ENCODE measurements at regions not wholly inside any gene's neighbourhood (a gene's known extent, or its start where the extent isn't known, plus 50 kb on each side); places are given as distances from the start of the nearest gene placed in this dataset.
"Not testable (repeated sequence)": the region's sequence is repeated elsewhere in the genome, so short reads cannot be mapped to it uniquely, and the experiment has no call there.

DNA sequence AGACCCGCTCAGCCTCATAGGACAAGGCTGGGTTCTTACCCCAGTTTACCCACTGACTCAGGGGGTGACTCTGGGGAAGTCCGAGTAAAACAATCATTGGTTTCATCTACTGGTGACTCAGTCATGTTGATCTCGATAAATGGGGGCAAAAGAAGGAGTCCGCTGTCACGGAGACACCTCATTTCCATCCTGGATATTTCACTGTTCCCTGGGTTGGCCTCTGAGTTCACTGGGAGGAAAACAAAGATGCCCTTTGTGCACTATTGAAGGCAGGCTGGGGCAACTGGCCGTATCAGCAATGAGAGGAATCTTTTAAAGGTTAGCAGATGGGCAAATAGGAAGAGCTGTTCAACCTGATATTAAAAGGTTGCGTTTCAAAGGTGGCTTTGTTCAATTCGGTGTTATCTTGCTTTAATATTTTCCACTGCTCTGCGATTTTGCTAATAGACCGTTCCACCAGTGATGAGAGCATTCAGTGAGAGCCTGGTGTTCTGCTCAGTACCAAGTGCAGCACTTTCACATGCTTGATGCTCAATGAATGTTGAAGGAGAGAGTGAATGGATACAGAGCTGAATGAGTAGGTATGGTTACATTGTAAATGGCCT, 110.2 kb upstream of the EGFLAM start:
- DNase-seq (ENCODE audit: low spot score): peak; percentile 88

- no peak for DNase-seq (ENCODE audit: low spot score)
Observed at GRCh38 chr5:38143384-38143783, 115.0 kb upstream of the EGFLAM start.

DNA sequence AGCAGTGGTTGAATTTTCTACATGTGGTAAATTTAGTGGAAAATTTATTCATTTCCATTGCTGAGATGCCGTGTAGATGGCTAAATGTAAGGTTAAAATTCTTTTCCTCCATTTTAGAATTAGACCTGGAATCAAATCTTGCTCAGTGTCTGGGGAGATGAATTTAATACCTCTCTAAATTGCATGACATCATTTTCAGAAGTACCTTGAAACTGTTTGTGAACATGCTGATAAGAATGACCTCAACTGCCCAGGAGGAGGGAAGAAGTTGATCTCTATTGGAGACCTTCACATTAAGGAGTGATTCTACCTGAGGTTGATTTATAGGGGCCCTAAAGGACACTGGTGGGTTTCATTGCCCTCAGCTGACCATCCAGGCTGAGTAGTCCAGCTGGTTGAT, 116.7 kb upstream of the EGFLAM start:
- no peak for DNase-seq (ENCODE audit: low spot score)

DNA sequence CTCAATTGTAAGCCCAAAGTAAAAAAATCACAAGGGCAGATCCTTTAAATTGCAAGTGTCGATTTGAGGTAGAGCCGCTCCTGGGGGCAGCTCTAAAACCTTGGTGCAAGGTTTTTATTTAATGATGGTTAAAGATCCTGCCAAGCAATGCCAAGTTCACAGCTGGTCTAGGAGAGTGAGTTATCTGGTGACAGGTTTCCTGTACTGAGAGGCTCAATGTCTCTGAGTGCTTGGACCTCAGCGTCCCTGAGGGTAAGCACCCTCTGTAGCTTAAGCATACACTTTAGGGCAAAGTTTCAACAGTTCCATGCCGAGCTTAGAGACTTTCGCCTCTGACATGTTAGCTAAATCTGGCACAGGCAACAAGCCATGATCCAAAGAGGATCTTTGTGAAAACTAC, 119.8 kb upstream of the EGFLAM start:
- no peak for DNase-seq (ENCODE audit: low spot score)

DNA sequence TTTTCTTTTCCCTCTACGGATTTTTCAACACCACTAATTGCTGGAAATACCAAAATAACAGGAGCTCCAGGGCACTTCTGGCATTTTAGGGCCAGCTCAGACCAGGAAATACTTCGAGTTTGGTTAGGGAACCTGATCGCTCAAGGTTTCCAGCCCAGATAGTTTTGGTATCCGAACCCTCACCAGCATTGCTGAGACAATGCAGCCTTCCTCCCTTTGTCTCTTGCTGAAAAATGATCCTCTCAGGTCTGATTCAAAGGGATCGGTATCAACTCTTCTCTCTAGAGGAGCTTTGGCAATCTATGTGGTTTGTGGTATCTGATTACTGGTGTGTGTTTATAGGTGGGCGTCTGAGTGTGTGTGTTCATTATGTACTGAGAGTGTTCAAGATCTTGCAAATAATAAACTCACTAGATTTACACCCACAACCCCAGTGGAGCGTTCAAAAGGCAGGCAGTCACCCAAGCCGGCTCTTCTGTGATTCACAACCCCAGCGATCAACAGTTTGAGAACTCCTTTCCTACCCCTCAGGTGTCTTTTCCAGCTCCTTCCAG, 122.8 kb upstream of the EGFLAM start:
- DNase-seq (ENCODE audit: low spot score): no peak

DNA sequence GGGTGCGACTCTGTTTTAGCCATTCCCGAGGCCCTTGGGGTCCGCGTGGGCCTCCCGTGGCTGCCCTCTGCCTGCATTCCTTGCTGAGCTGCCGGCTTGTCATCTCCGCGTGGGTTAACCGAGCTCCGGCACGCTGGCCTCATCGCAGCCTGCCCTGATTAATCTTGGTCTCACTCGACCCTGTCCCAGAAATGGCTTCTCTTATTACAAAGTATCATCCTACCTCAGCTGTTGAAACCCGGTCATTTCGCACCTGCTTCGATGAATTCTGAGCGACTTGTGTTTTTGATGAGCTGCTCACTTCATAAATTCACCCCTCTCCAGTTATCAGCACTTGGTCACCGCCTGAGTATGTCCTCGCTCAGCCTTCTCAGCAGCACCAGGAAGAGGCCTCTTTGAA, 123.5 kb upstream of the EGFLAM start:
- DNase-seq (ENCODE audit: low spot score): no peak

GRCh38 chr5:38134294-38134693, 124.1 kb upstream of the EGFLAM start:
- not testable (repeated sequence) for DNase-seq (ENCODE audit: low spot score)

GRCh38 chr5:38131686-38132085, 126.7 kb upstream of the EGFLAM start:
- DNase-seq (ENCODE audit: low spot score): no peak

- no peak for DNase-seq (ENCODE audit: low spot score)
Observed at GRCh38 chr5:38124321-38124720, 134.0 kb upstream of the EGFLAM start.

DNA sequence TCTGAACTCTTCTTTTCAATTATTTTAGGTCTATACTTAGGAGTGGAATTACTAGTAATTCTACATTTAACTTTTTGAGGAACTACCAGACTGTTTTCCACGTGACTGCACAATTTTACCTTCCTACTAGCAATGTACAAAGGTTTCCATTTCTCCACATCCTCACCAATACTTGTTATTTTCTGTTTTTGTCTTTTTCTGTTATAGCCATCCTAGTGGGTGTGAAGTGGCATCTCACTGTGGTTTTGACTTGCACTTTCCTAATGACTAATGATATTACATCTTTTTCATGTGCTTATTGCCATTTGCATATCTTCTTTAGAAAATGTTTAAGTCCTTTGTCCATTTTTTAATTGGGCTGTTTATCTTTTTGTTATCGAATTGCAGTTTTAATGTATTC, 136.9 kb upstream of the EGFLAM start:
- no peak for DNase-seq (ENCODE audit: low spot score)

GRCh38 chr5:38119836-38120235, 138.5 kb upstream of the EGFLAM start:
- peak; percentile 11 for DNase-seq (ENCODE audit: low spot score)

DNA sequence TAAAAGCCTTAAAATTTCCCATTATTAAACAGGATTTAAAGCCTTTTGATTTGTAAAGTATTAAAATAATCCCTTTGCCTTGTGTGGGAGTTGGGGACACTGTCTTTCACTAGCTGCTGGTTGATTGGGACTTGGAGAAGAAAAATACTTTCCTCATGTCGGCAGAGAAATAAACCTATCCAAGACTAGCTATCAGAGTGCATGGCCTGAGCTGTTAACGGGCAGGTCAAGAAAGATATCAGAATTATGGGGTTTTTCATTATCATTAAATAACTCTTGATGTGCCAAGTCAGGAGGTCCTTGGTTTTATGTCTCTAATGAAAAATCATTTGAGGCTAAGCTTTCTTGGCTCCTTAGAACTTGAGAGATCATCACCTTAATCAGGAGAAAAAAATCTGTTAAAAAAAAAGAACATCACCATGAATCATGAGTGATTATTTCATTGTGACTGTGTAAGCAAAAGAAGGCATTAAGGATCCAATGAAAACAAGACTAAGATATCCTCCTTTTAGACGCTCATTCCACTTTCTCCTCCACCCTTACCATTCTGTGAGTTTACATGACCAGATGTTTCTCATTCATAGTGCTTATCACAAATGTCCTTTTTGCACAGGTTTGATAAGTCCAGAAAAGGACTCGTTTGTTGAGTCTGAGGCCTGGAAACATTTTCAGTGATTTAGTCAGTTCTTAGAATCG, 140.4 kb upstream of the EGFLAM start:
- no peak for DNase-seq (ENCODE audit: low spot score)

DNA sequence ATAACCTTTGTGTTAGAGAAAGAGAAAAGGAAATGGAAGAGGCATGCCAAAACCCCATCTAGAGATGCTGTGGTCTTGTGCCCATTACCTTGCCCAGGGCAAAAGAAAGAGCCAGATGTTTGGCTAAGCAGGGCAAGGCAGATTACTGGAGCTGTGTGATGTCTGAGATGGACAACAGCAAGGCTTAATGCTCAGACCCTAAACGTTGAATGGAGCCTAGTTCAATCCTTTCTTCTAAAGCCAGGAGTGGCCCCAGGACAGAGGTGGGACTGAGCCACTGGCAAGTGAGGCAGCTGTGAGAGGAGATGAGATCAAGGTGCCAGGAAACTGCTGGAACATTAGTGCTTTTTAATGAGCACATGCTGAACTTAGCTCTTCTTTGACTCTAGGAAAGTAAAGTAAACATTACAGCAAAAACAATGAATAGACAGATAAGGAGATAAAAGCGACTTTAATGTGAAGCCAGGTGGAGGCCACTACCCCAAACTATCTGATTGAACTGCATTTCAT, 143.0 kb upstream of the EGFLAM start:
- DNase-seq (ENCODE audit: low spot score): no peak

DNA sequence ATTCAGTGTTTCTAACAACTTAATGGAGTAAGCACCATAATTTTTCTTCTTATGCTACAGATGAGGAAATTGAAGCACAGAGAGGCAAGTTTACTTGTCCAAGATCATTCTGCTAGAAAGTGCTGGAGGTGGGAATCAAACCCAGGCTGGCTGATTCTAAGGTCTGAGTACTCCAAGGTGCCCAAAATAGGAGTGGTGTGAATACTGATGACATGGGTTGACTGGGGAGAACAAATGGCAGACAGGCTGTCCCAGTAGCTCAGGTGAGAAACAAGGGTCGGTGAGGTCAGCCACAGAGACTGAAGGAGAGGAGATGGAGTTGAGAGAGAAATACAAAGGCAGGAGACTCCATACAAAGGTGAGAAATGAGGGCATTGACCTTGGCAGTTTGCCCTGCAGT, 144.5 kb upstream of the EGFLAM start:
- no peak for DNase-seq (ENCODE audit: low spot score)

GRCh38 chr5:38113456-38113855, 144.9 kb upstream of the EGFLAM start:
- no peak for DNase-seq (ENCODE audit: low spot score)

GRCh38 chr5:38112938-38113337, 145.4 kb upstream of the EGFLAM start:
- DNase-seq (ENCODE audit: low spot score): no peak

DNA sequence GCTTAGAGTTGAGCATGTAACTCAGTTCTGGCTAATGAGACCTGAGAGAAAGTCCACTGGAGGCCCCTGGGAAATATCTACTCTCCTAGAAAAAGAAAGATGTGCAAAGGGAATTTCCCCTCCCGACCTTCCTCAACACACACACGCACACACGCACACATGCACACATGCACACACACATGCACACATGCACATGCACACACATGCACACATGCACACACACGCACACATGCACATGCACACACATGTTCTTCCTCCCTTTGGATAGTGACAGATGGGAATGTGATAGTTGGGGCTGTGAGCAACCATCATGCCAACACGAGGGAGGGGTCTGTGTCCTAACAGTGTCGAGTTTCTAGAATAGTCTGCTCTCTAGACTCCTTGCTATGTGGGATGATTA, 148.2 kb upstream of the EGFLAM start:
- no peak for DNase-seq (ENCODE audit: low spot score)

- DNase-seq (ENCODE audit: low spot score): no peak
Observed at GRCh38 chr5:38107096-38107495, 151.3 kb upstream of the EGFLAM start.

DNA sequence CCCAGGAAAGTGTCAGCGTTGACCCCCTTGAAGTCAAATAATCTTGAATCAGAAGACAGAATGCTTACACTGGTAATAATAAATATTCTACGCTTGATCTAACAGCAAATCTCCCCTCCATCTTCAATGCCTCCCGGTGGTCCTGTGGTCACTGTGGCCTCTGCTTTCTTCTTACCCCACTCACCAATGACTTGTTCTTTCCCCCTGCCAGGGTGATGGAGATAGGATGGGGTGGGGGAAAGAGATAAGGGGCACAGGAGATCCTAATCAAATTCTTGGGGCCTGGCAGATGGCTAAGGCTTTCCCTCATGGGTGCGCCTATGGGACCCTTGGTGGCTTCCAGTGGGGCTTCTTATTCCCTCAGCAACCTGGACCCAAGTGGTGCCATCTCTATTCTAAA, 152.6 kb upstream of the EGFLAM start:
- no peak for DNase-seq (ENCODE audit: low spot score)

- no peak for DNase-seq (ENCODE audit: low spot score)
Observed at GRCh38 chr5:38105231-38105570, 153.2 kb upstream of the EGFLAM start.

DNA sequence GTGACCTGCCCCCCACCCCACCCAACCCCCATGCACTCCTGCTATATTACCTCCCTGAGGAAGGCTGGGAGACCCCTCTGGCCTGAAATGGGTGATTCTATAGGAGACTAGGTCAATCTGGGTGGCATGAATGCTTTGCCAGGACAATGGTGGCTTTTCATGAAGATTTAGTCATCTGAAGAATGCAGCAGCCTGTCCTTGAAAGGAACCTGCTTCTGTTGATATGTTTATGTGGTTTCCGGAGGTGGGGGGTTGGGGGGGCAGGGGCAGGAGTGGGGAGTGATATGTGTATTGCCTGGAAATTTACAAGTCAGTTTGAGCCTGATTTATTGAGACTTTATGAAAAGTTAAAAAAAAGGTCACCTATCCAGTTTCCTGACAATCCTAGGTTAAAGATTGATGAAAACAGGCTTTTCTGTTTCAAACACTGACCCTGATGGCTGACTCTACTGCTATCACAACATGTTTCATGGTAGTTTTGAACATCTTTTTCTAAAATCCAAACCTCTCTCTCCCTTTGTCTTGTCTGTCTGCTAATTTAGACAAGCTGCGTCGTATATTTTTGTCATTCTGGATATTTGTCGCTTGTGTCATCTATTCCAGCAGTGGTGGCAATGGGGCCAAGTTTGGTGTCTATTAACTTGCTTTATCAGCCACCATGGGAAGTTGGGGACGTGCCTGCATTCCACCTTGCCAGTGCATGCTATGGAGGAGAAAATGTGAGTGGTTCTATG, 153.7 kb upstream of the EGFLAM start:
- no peak for DNase-seq (ENCODE audit: low spot score)

GRCh38 chr5:38101897-38102296, 156.5 kb upstream of the EGFLAM start:
- no peak for DNase-seq (ENCODE audit: low spot score)
